Neural progenitor cell (in vitro differentiated cells): ENCODE measurements at regions not wholly inside any gene's neighbourhood (a gene's known extent, or its start where the extent isn't known, plus 50 kb on each side); places are given as distances from the start of the nearest gene placed in this dataset.

ENCODE experiments used
- DNase-seq: peaks from one replicate; pipeline ENCODE4 v3.0.0-alpha.2; 2016; ENCODE audit warnings: low spot score
- H2AFZ ChIP-seq: fragments of 200-600 bp; sonication (generic); replicated peaks from 2 replicates; pipeline ENCODE4 v1.6.1; 2016; ENCODE audit warnings: antibody characterized with exemption
- H3F3A ChIP-seq: fragments of 200-600 bp; sonication (generic); 2 replicates; pipeline ENCODE4 v1.6.1; 2016; ENCODE audit warnings: antibody characterized with exemption, low read depth
- H3K27ac ChIP-seq: fragments of 200-600 bp; sonication (generic); 2 replicates; pipeline ENCODE4 v1.5.1; 2016; ENCODE audit warnings: mild to moderate bottlenecking
- H3K27me3 ChIP-seq: fragments of 200-600 bp; sonication (generic); 2 replicates; pipeline ENCODE4 v1.6.1; 2016; ENCODE audit warnings: mild to moderate bottlenecking, moderate library complexity
- H3K36me3 ChIP-seq: fragments of 200-600 bp; sonication (generic); 2 replicates; pipeline ENCODE4 v1.5.1; 2016
- H3K4me1 ChIP-seq: fragments of 200-600 bp; sonication (generic); 2 replicates; pipeline ENCODE4 v1.6.1; 2016; ENCODE audit warnings: mixed run types
- H3K4me2 ChIP-seq: fragments of 200-600 bp; sonication (generic); 2 replicates; pipeline ENCODE4 v1.6.1; 2016
- H3K4me3 ChIP-seq: fragments of 200-600 bp; sonication (generic); 2 replicates; pipeline ENCODE4 v1.5.1; 2016
- H3K79me2 ChIP-seq: fragments of 200-600 bp; sonication (generic); 2 replicates; pipeline ENCODE4 v1.6.1; 2016; ENCODE audit warnings: low read depth
- H3K9ac ChIP-seq: fragments of 200-600 bp; sonication (generic); 2 replicates; pipeline ENCODE4 v1.6.1; 2016
- H3K9me3 ChIP-seq: fragments of 200-600 bp; sonication (generic); 2 replicates; pipeline ENCODE4 v1.5.1; 2016; ENCODE audit warnings: low read depth
- H4K20me1 ChIP-seq: fragments of 200-600 bp; sonication (generic); 2 replicates; pipeline ENCODE4 v1.6.1; 2016; ENCODE audit warnings: low read depth
- H3K27ac Mint-ChIP-seq: 3 replicates; pipeline ENCODE4 v1.8.0; 2021; ENCODE audit warnings: mixed read lengths
- H3K27me3 Mint-ChIP-seq: 2 replicates; pipeline ENCODE4 v1.8.0; 2022; ENCODE audit warnings: low read depth, mild to moderate bottlenecking, inconsistent platforms, moderate library complexity, mixed read lengths; ENCODE audit not compliant: insufficient read depth
- H3K36me3 Mint-ChIP-seq: 3 replicates; pipeline ENCODE4 v1.8.0; 2021; ENCODE audit warnings: mixed read lengths
- H3K4me1 Mint-ChIP-seq: 3 replicates; pipeline ENCODE4 v1.8.0; 2021; ENCODE audit warnings: mixed read lengths
- H3K4me3 Mint-ChIP-seq: 3 replicates; pipeline ENCODE4 v1.8.0; 2021; ENCODE audit warnings: mild to moderate bottlenecking, moderate library complexity, mixed read lengths
- H3K9me3 Mint-ChIP-seq: 3 replicates; pipeline ENCODE4 v1.8.0; 2020; ENCODE audit warnings: mixed read lengths
- EZH2 ChIP-seq: fragments of 200-600 bp; sonication (generic); IDR thresholded peaks from 2 replicates; pipeline ENCODE4 v1.6.1; 2017; ENCODE audit warnings: antibody characterized with exemption, mild to moderate bottlenecking, moderate library complexity
- EZH2phosphoT487 ChIP-seq: fragments of 200-600 bp; sonication (generic); IDR thresholded peaks from 2 replicates; pipeline ENCODE4 v1.6.1; 2017; ENCODE audit warnings: antibody characterized with exemption
- TF ChIP-seq, protein P1 (sequence below): fragments of 200-600 bp; sonication (generic); IDR thresholded peaks from 2 replicates; pipeline ENCODE4 v1.5.1; 2017; ENCODE audit warnings: antibody characterized with exemption, mild to moderate bottlenecking

DNA sequence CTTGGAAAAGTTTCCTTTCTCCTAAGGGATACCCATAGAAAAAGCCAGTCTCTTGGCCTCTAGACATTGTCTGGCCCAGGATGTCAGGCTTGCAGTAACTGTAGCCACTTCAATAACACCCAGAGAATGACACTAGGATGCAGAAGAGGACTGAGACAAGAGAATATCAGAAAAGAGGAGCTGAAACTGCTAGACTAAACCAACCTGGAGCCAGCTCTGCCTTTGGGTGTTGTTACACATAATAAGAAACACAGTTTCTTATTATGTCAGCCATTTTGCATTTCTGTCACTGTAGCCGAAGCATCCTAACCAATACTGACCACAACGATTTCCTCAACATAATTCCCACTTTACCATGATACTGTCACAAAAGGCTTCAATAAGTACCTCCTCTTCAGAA is 72.2 kb upstream of the RCN1 start:
- no peaks in the 10 kb centered on the region for H3K4me1 ChIP-seq
- no peaks in the 10 kb centered on the region for H3K27me3 ChIP-seq
- H3K27ac ChIP-seq, result no peak overlapping the region
- no peak for DNase-seq
- peaks cover 4% of the 10 kb centered on the region for H3K9me3 ChIP-seq
- no peaks in the 10 kb centered on the region for H4K20me1 ChIP-seq
- Mint-ChIP-seq H3K27ac (no peak overlapping the region), H3K36me3 (no peaks in the 10 kb centered on the region), H3K4me3 (no peak overlapping the region), H3K9me3 (no peaks in the 10 kb centered on the region), H3K4me1 (peaks cover 2% of the 10 kb centered on the region), H3K27me3 (peaks cover 5% of the 10 kb centered on the region)
- no peaks in the 10 kb centered on the region for H3K36me3 ChIP-seq
- H3K4me3 ChIP-seq, result no peak overlapping the region
- no peak overlapping the region for H3K4me2 ChIP-seq
- H3K9ac ChIP-seq, result no peak overlapping the region
- no peaks in the 10 kb centered on the region for H3F3A ChIP-seq
- H2AFZ ChIP-seq, result no peak overlapping the region
- TF ChIP-seq EZH2 (no peak), EZH2phosphoT487 (no peak)
- TF ChIP-seq, protein P1, sequence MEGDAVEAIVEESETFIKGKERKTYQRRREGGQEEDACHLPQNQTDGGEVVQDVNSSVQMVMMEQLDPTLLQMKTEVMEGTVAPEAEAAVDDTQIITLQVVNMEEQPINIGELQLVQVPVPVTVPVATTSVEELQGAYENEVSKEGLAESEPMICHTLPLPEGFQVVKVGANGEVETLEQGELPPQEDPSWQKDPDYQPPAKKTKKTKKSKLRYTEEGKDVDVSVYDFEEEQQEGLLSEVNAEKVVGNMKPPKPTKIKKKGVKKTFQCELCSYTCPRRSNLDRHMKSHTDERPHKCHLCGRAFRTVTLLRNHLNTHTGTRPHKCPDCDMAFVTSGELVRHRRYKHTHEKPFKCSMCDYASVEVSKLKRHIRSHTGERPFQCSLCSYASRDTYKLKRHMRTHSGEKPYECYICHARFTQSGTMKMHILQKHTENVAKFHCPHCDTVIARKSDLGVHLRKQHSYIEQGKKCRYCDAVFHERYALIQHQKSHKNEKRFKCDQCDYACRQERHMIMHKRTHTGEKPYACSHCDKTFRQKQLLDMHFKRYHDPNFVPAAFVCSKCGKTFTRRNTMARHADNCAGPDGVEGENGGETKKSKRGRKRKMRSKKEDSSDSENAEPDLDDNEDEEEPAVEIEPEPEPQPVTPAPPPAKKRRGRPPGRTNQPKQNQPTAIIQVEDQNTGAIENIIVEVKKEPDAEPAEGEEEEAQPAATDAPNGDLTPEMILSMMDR, result no peak
- H3K79me2 ChIP-seq, result no peaks in the 10 kb centered on the region

DNA sequence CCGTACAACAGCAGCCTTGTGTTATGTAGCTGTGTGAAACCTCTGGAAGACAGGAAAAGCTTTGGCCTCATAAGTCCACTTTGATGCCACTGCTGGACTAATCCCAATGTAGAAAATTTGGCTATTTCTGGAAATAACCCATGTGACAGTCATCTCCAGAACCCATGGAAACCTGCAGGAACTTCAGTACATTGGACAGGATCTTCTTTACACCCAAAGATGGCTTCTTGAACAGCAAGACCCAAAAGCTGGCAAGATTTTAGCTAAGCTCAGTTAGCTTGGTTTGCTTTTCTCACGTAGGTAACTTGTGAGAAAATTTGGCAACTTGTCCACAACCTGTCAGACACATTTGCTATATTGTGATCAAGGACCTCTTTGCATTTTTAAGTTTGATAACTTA is 74.8 kb upstream of the RCN1 start:
- no peak overlapping the region for H3K9ac ChIP-seq
- H3K27me3 Mint-ChIP-seq, result no peaks in the 10 kb centered on the region
- DNase-seq, result no peak
- no peaks in the 10 kb centered on the region for H3K79me2 ChIP-seq
- no peaks in the 10 kb centered on the region for H3K36me3 Mint-ChIP-seq
- no peak overlapping the region for H3K27ac ChIP-seq
- H3K4me1 ChIP-seq, result no peaks in the 10 kb centered on the region
- H3K4me3 Mint-ChIP-seq, result no peak overlapping the region
- no peaks in the 10 kb centered on the region for H3K9me3 Mint-ChIP-seq
- no peak overlapping the region for H3K4me3 ChIP-seq
- H3K4me1 Mint-ChIP-seq, result no peaks in the 10 kb centered on the region
- H3K9me3 ChIP-seq, result peaks cover 4% of the 10 kb centered on the region
- no peak overlapping the region for H3K4me2 ChIP-seq
- TF ChIP-seq, protein P1, result no peak
- TF ChIP-seq EZH2phosphoT487 (no peak), EZH2 (no peak)
- no peaks in the 10 kb centered on the region for H4K20me1 ChIP-seq
- H3K36me3 ChIP-seq, result no peaks in the 10 kb centered on the region
- H3F3A ChIP-seq, result no peaks in the 10 kb centered on the region
- no peaks in the 10 kb centered on the region for H3K27me3 ChIP-seq
- no peak overlapping the region for H3K27ac Mint-ChIP-seq
- no peak overlapping the region for H2AFZ ChIP-seq

DNA sequence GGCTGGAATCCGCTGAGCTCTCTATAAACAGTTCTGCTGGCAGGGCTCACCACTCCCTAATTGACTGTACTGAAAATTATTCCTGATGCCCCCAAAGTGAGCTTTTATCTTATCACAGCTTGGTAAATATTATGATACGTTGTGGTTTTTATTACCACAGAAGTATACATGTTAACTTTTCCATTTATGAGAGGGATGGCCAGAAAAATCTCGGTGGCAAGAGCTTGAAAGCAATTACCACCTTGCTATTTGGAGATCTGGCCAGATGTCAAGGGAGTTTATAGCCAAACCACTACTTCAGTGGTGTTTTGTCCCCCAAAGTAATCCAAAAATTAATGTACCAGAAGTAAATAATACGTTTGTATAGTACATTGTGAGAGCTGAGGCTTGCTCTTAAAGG is 75.4 kb upstream of the RCN1 start:
- H3K4me2 ChIP-seq, result no peak overlapping the region
- H3K36me3 Mint-ChIP-seq, result no peaks in the 10 kb centered on the region
- TF ChIP-seq EZH2 (no peak), EZH2phosphoT487 (no peak)
- TF ChIP-seq, protein P1, result no peak
- no peaks in the 10 kb centered on the region for H3K36me3 ChIP-seq
- H3K4me3 ChIP-seq, result no peak overlapping the region
- H4K20me1 ChIP-seq, result no peaks in the 10 kb centered on the region
- H3K9me3 ChIP-seq, result peaks cover 4% of the 10 kb centered on the region
- no peaks in the 10 kb centered on the region for H3K27me3 ChIP-seq
- no peaks in the 10 kb centered on the region for H3K4me1 Mint-ChIP-seq
- no peak overlapping the region for H3K9ac ChIP-seq
- H3K27me3 Mint-ChIP-seq, result no peaks in the 10 kb centered on the region
- no peaks in the 10 kb centered on the region for H3F3A ChIP-seq
- no peak for DNase-seq
- no peak overlapping the region for H3K27ac Mint-ChIP-seq
- no peak overlapping the region for H2AFZ ChIP-seq
- H3K27ac ChIP-seq, result no peak overlapping the region
- H3K9me3 Mint-ChIP-seq, result no peaks in the 10 kb centered on the region
- H3K4me3 Mint-ChIP-seq, result no peak overlapping the region
- H3K79me2 ChIP-seq, result no peaks in the 10 kb centered on the region
- no peaks in the 10 kb centered on the region for H3K4me1 ChIP-seq

DNA sequence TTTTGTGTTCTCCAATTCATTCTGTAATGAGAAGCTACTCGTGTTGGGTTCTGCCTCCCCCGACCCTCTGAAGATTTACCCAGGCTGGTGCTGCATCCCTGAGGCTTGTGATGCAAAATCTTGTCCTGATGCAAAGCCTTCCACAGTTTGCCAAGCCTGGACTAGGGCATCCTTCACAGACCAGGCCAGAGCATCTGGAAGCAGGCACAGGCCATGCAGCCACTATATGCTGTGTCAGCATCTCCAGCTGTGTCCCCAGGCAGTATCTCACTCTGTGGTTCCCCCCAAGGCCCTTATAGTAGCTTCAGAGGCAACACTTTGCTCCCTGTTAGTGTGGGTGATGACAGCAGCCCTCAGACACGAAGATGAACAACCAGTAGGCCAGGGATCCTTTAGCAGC is 77.3 kb upstream of the RCN1 start:
- Histone ChIP-seq H3K79me2 (no peaks in the 10 kb centered on the region), H3K9ac (no peak overlapping the region), H4K20me1 (no peaks in the 10 kb centered on the region), H3K9me3 (no peaks in the 10 kb centered on the region), H3F3A (no peaks in the 10 kb centered on the region), H3K4me2 (no peak overlapping the region), H3K36me3 (no peaks in the 10 kb centered on the region), H3K27me3 (no peaks in the 10 kb centered on the region), H2AFZ (no peak overlapping the region), H3K27ac (no peak overlapping the region), H3K4me1 (peaks cover 5% of the 10 kb centered on the region), H3K4me3 (no peak overlapping the region)
- DNase-seq, result no peak
- H3K27me3 Mint-ChIP-seq, result peaks cover 8% of the 10 kb centered on the region
- no peaks in the 10 kb centered on the region for H3K9me3 Mint-ChIP-seq
- no peaks in the 10 kb centered on the region for H3K4me1 Mint-ChIP-seq
- TF ChIP-seq, protein P1, result no peak
- TF ChIP-seq EZH2 (no peak), EZH2phosphoT487 (no peak)
- H3K27ac Mint-ChIP-seq, result no peak overlapping the region
- no peaks in the 10 kb centered on the region for H3K36me3 Mint-ChIP-seq
- no peak overlapping the region for H3K4me3 Mint-ChIP-seq
